ENCODE measurements at regions not wholly inside any gene's neighbourhood (a gene's known extent, or its start where the extent isn't known, plus 50 kb on each side); places are given as distances from the start of the nearest gene placed in this dataset.

GRCh38 chr15:46676233-46677206 is 1040.8 kb upstream of the SEMA6D start:
- DNase-seq (ENCODE audit: low read depth in 4 of 4, low spot score in 3 of 4), result no peak

GRCh38 chr15:46677491-46677890 is 1039.8 kb upstream of the SEMA6D start:
- no peak for DNase-seq (ENCODE audit: low read depth in 4 of 4, low spot score in 3 of 4)

DNA sequence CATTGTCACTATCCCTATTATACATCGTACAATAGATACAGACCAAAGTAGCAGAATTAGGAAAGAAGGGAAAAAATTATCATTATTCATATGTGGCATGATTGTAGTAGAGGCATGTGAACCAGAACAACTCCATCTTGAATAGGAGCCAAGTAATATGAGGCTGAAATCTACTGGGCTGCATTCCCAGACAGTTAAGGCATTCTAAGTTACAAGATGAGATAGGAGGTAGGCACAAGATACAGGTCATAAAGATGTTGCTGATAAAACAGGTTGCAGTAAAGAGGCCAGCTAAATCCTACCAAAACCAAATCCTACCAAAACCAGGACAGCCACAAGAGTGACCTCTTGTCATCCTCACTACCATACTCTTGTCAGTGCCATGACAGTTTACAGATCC is 1035.4 kb upstream of the SEMA6D start:
- DNase-seq (ENCODE audit: low read depth in 4 of 4, low spot score in 3 of 4), result no peak

- no peak for DNase-seq (ENCODE audit: low read depth in 4 of 4, low spot score in 3 of 4)
Observed at GRCh38 chr15:46682969-46683791, 1034.1 kb upstream of the SEMA6D start.

DNA sequence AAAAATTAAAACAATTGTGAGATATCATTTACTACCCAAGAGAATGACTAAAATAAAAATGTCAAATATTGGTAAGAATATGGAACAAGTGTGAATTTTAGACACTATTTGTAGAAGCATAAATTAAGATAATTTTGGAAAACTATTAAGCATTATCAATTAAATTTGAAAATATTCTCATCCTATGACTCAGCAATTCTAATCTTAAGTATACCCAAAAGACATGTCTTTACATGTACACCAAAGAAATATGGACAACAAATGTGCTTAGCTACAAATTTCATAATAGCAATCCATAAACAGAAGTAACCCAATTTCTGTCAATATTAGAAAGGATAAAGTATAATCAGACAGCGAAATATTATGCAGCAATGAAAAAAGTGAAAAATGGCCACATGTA is 1032.2 kb upstream of the SEMA6D start:
- no peak for DNase-seq (ENCODE audit: low read depth in 4 of 4, low spot score in 3 of 4)

DNA sequence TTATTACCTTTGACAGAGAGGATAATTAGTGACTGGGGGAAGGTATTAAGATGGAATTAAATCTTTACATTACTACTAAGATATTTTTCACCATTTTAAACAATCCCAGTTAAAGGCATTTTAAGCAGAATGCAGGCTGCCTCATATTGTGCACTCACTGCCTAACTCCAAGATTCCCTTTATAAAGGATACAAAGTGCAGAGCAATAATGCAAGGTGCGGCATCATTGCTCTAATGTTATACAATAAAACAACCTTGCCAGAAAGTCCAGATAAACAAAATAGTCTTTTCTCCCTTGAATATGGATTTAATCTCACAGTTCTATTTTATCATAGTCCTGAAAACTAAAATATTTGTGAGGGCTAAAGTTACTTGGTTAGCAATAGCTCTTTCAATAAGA is 1031.6 kb upstream of the SEMA6D start:
- no peak for DNase-seq (ENCODE audit: low read depth in 4 of 4, low spot score in 3 of 4)

DNA sequence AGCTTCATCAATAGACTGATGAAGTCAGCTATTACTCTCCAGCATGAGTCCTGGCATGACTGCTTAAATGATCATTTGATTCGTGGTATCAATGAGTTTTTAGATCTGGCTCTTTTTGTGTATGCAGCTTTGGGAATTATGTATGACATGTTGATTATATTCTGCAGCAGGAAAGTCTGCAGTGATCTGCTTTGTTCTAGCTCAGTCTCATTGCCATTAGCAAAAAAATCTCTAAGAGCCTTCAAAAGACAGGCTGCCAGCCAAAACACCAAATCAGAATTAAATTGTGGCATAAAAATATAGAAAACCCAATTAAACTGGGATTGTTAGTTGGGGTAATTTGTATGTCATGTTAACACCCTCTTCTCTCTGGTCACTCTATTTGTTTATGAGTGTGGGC is 1021.0 kb upstream of the SEMA6D start:
- no peak for DNase-seq (ENCODE audit: low read depth in 4 of 4, low spot score in 3 of 4)

DNA sequence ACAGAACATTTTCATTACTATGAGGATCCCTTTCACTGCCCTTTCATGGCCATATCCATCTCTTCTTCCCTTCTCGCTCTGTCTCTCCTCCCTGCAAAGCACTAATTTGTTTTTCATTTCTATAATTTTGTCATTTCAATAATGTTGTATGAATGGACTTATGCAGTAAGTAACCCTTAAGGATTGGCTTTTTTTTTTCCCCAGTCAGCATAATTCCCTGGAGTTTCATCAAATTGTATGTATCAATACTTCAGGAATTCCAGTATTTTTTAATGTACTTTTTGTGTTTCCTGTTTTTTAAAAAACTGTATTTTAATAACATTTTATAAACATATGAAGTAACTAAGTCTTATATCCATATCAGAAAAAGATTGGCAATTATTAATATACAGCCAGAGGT is 1016.0 kb upstream of the SEMA6D start:
- DNase-seq (ENCODE audit: low read depth in 4 of 4, low spot score in 3 of 4), result no peak

- no peak for DNase-seq (ENCODE audit: low read depth in 4 of 4, low spot score in 3 of 4)
Observed at GRCh38 chr15:46701896-46702295, 1015.4 kb upstream of the SEMA6D start.

DNA sequence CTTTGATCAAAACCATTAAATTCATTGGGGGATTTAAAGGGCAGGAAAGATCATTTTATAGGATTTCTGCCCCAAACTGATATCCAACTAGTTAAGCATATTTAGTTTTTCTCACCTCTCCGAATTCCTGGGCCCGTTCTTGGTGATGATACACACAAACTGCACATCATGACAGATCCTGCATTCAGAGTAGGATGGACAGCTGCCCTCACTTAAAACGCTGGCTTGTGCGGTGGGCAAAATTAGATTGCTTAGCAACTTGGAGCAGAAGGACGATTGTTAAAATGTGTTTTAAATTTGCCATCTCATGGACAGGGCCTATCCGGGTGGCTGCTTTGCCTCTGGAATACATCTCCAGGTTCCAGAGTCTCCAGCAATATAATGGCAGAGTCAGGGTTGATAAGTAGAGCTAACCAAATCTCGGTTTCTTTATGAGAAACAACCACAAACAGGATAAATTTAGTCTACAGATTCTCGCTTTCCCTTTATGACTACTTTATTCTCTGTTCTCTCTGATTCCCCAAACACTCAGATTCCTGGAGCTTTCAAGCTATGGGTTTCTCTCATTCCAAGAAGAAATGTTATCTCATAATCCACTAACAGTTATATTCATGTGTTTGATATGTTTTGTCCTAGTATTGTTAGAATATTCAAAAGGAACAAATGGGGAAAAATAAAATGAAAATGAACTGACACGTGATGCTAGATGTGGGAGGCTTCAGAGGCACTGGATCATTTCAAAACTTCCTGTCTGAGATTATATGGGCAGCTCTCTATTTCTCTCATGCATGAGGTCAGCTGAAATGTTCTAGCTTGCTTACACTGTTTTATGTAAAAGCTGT is 1014.1 kb upstream of the SEMA6D start:
- no peak for DNase-seq (ENCODE audit: low read depth in 4 of 4, low spot score in 3 of 4)

GRCh38 chr15:46703871-46704637 is 1013.3 kb upstream of the SEMA6D start:
- no peak for DNase-seq (ENCODE audit: low read depth in 4 of 4, low spot score in 3 of 4)

DNA sequence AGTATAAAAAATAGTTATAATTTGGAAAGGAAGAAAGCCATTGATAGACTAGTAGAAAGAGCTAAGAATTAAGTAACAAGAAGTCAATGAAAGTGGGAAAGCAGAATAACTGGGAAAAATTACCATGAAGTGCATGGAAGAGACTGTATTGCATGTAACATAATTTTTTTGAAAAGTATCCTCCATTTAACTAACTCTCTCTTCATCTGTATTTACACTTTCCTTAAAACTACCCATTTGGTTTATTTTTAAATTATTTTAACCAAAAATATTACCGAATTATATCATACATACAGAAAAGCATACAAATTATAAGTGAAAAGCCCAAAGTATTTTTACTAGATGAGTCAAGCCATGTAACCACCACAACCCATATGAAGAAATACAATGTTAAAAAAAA is 1009.9 kb upstream of the SEMA6D start:
- DNase-seq (ENCODE audit: low read depth in 4 of 4, low spot score in 3 of 4), result no peak

- DNase-seq (ENCODE audit: low read depth in 4 of 4, low spot score in 3 of 4), result no peak
Observed at GRCh38 chr15:46708226-46708625, 1009.1 kb upstream of the SEMA6D start.

DNA sequence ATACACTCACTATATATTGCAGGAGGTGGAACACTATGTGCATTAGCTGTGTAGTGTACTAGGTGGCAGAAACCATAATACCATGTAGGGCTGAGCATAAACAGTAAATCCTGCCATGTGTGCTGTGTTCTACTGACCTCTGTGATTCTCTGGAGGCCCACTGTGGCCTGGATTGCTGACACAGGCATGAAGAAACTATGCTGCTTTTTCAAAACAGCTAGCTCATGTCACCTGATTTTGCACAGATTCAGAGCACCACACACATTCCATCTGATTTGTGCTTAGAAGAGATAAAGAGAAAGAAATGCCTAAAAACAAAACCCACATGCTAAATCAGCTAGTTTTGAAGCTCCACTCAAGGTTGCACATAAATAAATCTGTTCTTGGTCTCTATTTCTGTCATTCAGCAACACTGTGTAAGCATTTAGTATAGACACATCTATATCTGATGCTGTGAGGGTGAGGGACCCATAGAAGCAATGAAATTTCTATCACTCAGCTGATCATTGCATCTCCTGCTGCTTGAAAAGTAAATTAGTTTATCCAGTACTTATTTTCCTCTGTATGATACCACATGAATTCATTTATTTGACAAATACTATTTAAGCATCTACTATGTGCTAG is 1007.7 kb upstream of the SEMA6D start:
- no peak for DNase-seq (ENCODE audit: low read depth in 4 of 4, low spot score in 3 of 4)

- DNase-seq (ENCODE audit: low read depth in 4 of 4, low spot score in 3 of 4), result no peak
Observed at GRCh38 chr15:46710401-46710960, 1006.8 kb upstream of the SEMA6D start.

DNA sequence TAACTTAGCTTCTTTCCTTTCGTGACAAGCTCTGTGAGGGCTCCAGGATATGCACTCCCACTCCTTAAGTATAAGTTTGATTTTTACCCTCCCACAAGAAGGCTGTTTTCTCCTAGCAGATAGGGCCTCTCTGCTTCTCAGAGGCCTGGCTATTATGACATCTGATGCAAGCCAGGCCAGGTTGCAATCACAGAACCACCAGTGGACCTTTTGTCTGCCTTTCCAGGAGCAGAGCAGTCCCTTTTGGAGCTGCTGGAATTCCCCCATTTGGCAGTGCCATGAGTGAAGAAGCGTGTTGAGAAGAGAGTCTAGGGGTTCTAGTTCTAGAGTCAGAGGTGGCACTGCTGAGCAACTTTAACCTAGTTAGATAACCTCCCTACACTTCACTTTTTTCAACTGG is 1004.3 kb upstream of the SEMA6D start:
- no peak for DNase-seq (ENCODE audit: low read depth in 4 of 4, low spot score in 3 of 4)

- DNase-seq (ENCODE audit: low read depth in 4 of 4, low spot score in 3 of 4), result no peak
Observed at GRCh38 chr15:46714950-46715349, 1002.4 kb upstream of the SEMA6D start.

DNA sequence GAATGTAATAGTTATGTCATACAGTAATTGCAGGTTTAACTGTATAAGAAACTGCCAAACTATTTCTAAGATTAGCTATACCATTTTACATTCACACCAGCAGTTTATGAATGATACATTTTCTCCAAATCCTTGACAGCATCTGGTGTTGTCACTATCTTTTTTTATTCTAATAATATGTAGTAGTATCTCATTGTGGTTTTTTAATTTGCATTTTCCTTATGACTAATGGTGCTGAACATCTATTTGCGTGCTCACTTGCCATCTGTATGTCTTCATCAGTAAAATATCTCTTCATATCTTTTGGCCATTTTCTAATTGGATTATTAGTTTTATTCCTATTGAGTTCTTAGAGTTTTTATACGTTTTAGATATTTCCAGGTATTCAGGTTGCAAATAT is 994.0 kb upstream of the SEMA6D start:
- DNase-seq (ENCODE audit: low read depth in 4 of 4, low spot score in 3 of 4), result no peak

GRCh38 chr15:46732060-46732459 is 985.2 kb upstream of the SEMA6D start:
- DNase-seq (ENCODE audit: low read depth in 4 of 4, low spot score in 3 of 4), result no peak
